HG02798 (cell line): ENCODE measurements at regions not wholly inside any gene's neighbourhood (a gene's known extent, or its start where the extent isn't known, plus 50 kb on each side); places are given as distances from the start of the nearest gene placed in this dataset.

ENCODE experiments used
- ATAC-seq: cut with Tn5 transposase; IDR thresholded peaks from one replicate; pipeline ENCODE4 v1.9.1; 2021; ENCODE audit warnings: mild to moderate bottlenecking; ENCODE audit not compliant: unreplicated experiment, poor library complexity

- ATAC-seq: no peak
These were observed 269.1 kb upstream of the CFAP20DC start for GRCh38 chr3:59318881-59319280.

GRCh38 chr3:59317386-59317785 lies 267.6 kb upstream of the CFAP20DC start:
- no peak for ATAC-seq

GRCh38 chr3:59316688-59317275 lies 267.0 kb upstream of the CFAP20DC start:
- ATAC-seq: no peak

GRCh38 chr3:59313365-59313764 lies 263.5 kb upstream of the CFAP20DC start:
- ATAC-seq: peak; percentile 86

DNA sequence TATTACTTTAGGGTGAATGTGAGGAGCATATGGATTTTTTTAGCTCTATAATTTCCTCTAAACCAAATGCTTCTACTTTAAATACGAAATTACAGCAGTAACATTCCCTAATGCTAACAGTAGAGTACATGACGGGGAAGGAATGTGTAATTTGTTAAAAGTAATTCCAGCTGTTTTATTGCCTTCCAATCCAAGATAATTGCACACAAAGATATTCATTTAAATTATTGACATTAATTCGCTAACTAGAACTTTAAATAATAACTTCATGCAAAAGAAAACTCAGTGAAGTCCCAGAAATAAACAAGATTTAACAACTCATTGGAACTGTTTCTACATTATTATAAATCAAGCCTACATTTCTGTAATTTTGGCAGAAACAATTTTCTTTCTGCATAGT lies 261.4 kb upstream of the CFAP20DC start:
- no peak for ATAC-seq

GRCh38 chr3:59310736-59311135 lies 260.9 kb upstream of the CFAP20DC start:
- ATAC-seq: no peak

DNA sequence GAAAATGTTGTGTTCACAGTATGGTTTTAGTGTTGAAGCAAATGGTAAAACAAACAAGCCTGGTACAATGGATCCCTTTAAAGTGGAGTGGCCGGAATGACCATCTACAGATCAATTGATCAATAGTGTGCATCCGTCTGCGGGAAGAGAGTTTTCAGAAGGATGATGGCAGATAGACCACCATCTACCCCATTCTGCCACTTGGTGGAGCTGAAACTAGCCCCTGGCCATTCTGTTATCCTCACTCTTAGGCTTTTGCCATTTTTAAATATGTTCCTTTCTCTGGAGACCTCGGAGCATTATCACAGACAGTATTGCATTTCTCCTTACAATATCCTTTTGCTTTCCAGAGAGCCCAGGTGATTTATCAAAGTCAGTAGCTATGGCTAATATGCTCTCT lies 258.9 kb upstream of the CFAP20DC start:
- no peak for ATAC-seq

DNA sequence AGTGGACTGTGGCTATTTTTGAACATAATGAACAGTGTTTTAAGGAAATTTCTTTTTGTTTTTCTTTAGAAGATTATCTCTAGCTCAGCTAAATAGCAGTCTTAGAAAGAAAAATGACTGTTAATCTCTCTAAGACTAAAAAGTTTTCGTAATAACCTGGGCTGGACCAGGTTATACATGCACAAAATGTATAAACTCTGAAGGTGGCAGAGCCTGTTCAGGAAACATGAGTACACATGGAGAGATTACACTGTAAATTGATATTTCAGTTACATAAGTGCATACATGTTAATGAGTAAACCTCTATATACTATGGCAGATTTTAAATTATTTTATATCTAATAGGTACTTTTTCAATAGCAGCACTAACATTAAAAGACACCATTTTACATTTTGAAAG lies 258.2 kb upstream of the CFAP20DC start:
- no peak for ATAC-seq

DNA sequence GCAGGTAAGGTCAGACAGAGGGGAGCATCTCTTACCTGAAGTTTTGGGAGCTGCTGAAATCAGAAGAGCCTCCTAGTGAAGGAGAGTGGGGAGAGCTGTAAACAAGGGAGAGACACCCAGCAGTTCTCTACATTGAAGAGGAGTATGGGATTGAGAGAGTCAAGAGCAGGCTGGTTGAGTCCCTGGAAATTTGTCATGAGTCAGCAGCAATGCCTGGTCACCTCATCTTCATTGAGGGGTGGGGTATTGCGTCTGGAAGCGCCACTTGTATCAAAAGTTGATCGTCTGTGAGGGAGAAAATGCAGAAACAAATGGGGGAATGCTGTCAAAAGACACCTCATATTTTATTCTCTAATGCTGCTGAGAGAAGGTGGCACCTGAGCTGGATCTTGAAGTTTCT lies 256.6 kb upstream of the CFAP20DC start:
- ATAC-seq: no peak

GRCh38 chr3:59304296-59304695 lies 254.5 kb upstream of the CFAP20DC start:
- ATAC-seq: no peak

DNA sequence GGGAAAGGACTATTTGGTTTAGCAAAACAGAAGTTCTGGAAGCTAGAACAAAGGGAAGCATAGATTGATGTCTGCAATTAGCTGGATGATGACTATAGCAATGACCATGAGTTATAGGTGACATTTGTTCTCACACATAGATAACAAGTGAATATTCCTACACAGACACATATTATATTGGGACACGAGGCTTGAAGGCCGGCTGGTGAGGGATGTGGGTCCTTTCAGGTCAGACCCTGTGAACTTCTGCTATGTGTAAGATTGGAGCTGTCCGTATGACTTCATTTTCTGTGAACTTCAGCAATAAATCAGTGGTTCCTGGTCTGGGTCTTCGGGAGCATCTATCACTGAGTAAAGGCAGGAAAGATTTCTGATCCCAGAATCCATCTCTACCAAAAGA lies 253.6 kb upstream of the CFAP20DC start:
- ATAC-seq: no peak

DNA sequence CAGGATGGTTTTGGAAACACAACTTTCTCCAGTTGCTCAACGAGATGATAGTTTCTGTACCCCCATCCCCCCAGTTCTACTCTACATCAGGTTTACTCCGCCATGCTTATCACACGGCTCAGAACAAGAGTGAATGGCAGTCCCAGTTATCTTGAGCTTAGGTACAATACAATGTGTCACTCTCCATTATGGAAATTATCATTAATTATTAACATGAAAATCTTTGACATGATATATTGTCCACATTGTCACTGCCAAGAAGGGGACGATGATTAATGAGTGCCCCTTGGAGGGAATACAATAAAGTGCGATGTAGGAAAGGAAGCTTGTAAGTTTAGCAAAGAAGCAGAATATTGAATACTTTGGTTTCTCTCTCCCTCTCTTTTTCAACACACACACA lies 252.6 kb upstream of the CFAP20DC start:
- ATAC-seq: no peak

- no peak for ATAC-seq
These were observed 250.9 kb upstream of the CFAP20DC start for GRCh38 chr3:59300733-59301132.

- ATAC-seq: no peak
These were observed 249.7 kb upstream of the CFAP20DC start for GRCh38 chr3:59299561-59299960.

- ATAC-seq: no peak
These were observed 240.5 kb upstream of the CFAP20DC start for GRCh38 chr3:59290358-59290757.

- ATAC-seq: no peak
These were observed 240.0 kb upstream of the CFAP20DC start for GRCh38 chr3:59289831-59290230.

DNA sequence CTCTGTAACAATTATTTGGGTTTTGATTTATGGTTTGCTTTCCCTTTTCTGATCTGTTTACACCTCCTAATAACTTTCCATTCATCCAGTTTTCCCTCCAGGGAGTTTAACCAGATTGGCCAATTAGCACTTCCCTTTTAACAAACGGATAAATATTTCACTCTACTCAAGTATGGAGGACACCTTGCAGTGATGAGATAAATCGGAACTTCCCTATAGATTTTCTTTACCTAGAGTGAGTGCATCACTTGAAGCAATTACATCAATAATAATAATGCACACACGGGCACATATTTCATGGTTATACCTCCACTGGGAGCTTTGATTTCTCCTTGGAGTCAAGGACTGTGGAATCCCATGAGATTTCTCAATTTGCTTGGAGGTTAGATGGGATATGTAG lies 239.1 kb upstream of the CFAP20DC start:
- no peak for ATAC-seq

DNA sequence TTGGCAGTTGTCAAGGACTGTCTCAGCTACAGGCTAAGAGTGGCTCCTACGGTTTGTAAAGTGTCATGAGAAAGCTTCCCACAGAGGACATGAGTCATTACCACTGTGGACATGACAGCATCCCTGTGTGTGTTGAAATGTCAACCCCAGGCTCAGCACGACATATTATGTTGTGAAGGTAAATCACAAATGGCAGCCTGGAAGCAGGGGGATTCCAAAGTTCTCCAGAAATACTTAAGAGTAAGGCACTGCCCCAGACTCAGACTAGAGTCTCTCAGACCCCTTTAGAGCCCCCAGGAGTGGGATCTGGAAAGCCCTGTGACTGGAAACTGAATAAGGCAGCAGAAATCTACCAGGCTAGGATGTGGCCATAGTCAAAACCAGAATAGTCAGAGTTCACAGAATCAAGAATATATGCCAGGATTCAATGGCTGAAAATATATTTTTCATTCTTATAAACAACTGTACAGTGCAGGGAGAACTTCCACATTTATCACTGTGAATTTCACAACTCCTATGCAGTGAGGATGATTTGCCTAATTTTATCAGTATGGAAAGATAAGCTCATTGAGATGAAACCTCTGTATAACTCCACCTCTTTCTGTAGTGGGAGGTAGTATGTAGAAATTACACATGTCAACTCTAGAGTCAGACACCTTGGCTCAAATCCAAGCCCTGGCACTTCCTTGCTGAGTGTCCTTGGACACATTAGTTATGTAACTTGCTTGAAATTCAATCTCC lies 237.1 kb upstream of the CFAP20DC start:
- no peak for ATAC-seq

- ATAC-seq: no peak
These were observed 235.7 kb upstream of the CFAP20DC start for GRCh38 chr3:59285560-59285959.

DNA sequence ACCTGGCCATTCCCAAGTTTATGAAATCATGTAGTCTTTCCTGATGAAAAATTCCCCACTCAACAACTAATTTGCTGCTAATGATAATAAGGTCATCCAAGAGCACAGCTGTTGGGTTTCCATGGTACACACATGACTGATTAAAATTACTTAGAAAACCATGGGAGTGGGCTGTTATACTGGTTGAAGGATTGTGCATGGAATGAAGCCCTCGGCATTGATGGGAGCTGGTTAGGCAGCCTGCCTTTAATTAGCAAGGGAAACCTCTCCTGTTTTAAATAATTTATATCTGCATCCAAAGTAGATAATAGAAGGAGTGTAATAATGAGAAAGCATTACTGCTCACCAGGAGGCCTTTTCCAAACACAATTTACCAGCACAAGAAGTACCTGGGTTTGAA lies 235.1 kb upstream of the CFAP20DC start:
- ATAC-seq: no peak

- no peak for ATAC-seq
These were observed 230.3 kb upstream of the CFAP20DC start for GRCh38 chr3:59280113-59280512.

- ATAC-seq: no peak
These were observed 228.0 kb upstream of the CFAP20DC start for GRCh38 chr3:59277816-59278215.
